Lung (tissue), 11 donors: ENCODE measurements at regions not wholly inside any gene's neighbourhood (a gene's known extent, or its start where the extent isn't known, plus 50 kb on each side); places are given as distances from the start of the nearest gene placed in this dataset.

Experiments used
- ATAC-seq: fragments of 200-7000 bp; cut with Tn5 transposase; one replicate; pipeline ENCODE4 v1.9.1; 2020; ENCODE audit warnings: moderate number of reproducible peaks; ENCODE audit not compliant: insufficient read depth, low FRiP score
- DNase-seq, 3 donors: peaks; one replicate each; pipeline ENCODE4 v3.0.0-alpha.2; 2013 to 2017
- H3K27ac ChIP-seq, 2 donors: one replicate each; pipeline ENCODE4 v1.5.1; 2013; ENCODE audit warnings: mild to moderate bottlenecking in 2 of 2, moderate library complexity in 2 of 2, control low read depth in 1 of 2, inconsistent platforms in 1 of 2, low read depth in 1 of 2, low read length in 1 of 2
- H3K27me3 ChIP-seq, 3 donors: one replicate each; pipeline ENCODE4 v1.5.1; 2013; ENCODE audit warnings: low read length in 2 of 3; ENCODE audit not compliant: control insufficient read depth in 3 of 3, insufficient read depth in 3 of 3
- H3K36me3 ChIP-seq, 4 donors: one replicate each; pipeline ENCODE4 v1.5.1; 2013; ENCODE audit warnings: low read length in 4 of 4, mild to moderate bottlenecking in 1 of 4, moderate library complexity in 1 of 4; ENCODE audit not compliant: control insufficient read depth in 4 of 4, insufficient read depth in 4 of 4
- H3K4me1 ChIP-seq, 5 donors: one replicate each; pipeline ENCODE4 v1.5.1; 2013; ENCODE audit warnings: low read length in 5 of 5, mild to moderate bottlenecking in 2 of 5, moderate library complexity in 1 of 5; ENCODE audit not compliant: control insufficient read depth in 5 of 5, insufficient read depth in 5 of 5
- H3K4me3 ChIP-seq: one replicate; pipeline ENCODE4 v1.5.1; 2013; ENCODE audit warnings: mild to moderate bottlenecking, control low read depth, moderate library complexity
- H3K9ac ChIP-seq, 2 donors: one replicate each; pipeline ENCODE4 v1.5.1; 2013; ENCODE audit warnings: low read length in 2 of 2, control low read depth in 1 of 2; ENCODE audit not compliant: insufficient read depth in 1 of 2
- H3K9me3 ChIP-seq, 4 donors: one replicate each; pipeline ENCODE4 v1.5.1; 2013; ENCODE audit warnings: low read length in 3 of 4, mild to moderate bottlenecking in 1 of 4, moderate library complexity in 1 of 4; ENCODE audit not compliant: control insufficient read depth in 4 of 4, insufficient read depth in 3 of 4
- CTCF ChIP-seq: IDR thresholded peaks from 2 replicates; pipeline ENCODE4 v1.5.1; 2012; ENCODE audit warnings: mild to moderate bottlenecking; ENCODE audit errors: control extremely low read depth, extremely low read depth
- WGBS, 2 donors: extraction: QIAGEN DNeasy Blood & Tissue Kit; methylation state at CpG; one replicate each; pipeline ENCODE4 v1.1.7; 2013; 5-methylcytosine and 5-hydroxymethylcytosine counted together
- donor health status: control.
- donor health status: control.
- donor health status: Bipolar disorder and iron deficiency.
- donor health status: healthy.
- donor health status: DM: yes; HTN: yes; CAD: no.

- no peak overlapping the region for H3K4me3 ChIP-seq
- H3K9me3 ChIP-seq = no peaks in the 10 kb centered on the region
- no peaks in the 10 kb centered on the region for H3K4me1 ChIP-seq
- 53 to 57% methylated on average over 4 of the region's 4 CpGs for WGBS, 2 donors
- ATAC-seq (no peak), DNase-seq (no peak)
- no peak overlapping the region for H3K9ac ChIP-seq
- H3K27ac ChIP-seq = no peak overlapping the region
- H3K27me3 ChIP-seq = peaks cover 2 to 51% (median 3%) of the 10 kb centered on the region in 3 donors
- no peak for TF ChIP-seq CTCF
- H3K36me3 ChIP-seq = no peaks in the 10 kb centered on the region
These were observed 93.6 kb upstream of the MTAP start for GRCh38 chr9:21708856-21709255.

GRCh38 chr9:21709464-21710058, 92.9 kb upstream of the MTAP start:
- H3K9ac ChIP-seq = no peak overlapping the region
- H3K4me1 ChIP-seq = no peaks in the 10 kb centered on the region
- peak; percentile 32 for TF ChIP-seq CTCF
- no peak overlapping the region for H3K27ac ChIP-seq
- no peaks in the 10 kb centered on the region for H3K36me3 ChIP-seq
- no peak overlapping the region for H3K4me3 ChIP-seq
- peaks cover 2 to 57% (median 5%) of the 10 kb centered on the region in 3 donors for H3K27me3 ChIP-seq
- DNase-seq (peak in 2 of 3 donors; percentile 24 to 46), ATAC-seq (peak; percentile 81)
- no peaks in the 10 kb centered on the region for H3K9me3 ChIP-seq
- WGBS, 2 donors = 45 to 50% methylated on average over 5 of the region's 5 CpGs

GRCh38 chr9:21710548-21711191, 91.8 kb upstream of the MTAP start:
- Histone ChIP-seq H3K4me3 (no peak overlapping the region), H3K27ac (no peak overlapping the region), H3K9ac (no peak overlapping the region), H3K4me1 (no peaks in the 10 kb centered on the region), H3K27me3 (peaks cover 2 to 67% (median 5%) of the 10 kb centered on the region in 3 donors), H3K9me3 (no peaks in the 10 kb centered on the region), H3K36me3 (no peaks in the 10 kb centered on the region)
- ATAC-seq (no peak), DNase-seq (no peak)
- 83 to 84% methylated on average over 4 of the region's 4 CpGs for WGBS, 2 donors
- TF ChIP-seq CTCF = no peak
